GM12874 (cell line): ENCODE measurements at regions not wholly inside any gene's neighbourhood (a gene's known extent, or its start where the extent isn't known, plus 50 kb on each side); places are given as distances from the start of the nearest gene placed in this dataset.

Experiments used
- TF ChIP-seq, protein P1 (sequence below): IDR thresholded peaks from 2 replicates; pipeline ENCODE4 v1.5.1; 2011; ENCODE audit warnings: low read depth, mild to moderate bottlenecking, control low read depth, low read length, moderate library complexity; ENCODE audit not compliant: insufficient read depth

- TF ChIP-seq, protein P1, sequence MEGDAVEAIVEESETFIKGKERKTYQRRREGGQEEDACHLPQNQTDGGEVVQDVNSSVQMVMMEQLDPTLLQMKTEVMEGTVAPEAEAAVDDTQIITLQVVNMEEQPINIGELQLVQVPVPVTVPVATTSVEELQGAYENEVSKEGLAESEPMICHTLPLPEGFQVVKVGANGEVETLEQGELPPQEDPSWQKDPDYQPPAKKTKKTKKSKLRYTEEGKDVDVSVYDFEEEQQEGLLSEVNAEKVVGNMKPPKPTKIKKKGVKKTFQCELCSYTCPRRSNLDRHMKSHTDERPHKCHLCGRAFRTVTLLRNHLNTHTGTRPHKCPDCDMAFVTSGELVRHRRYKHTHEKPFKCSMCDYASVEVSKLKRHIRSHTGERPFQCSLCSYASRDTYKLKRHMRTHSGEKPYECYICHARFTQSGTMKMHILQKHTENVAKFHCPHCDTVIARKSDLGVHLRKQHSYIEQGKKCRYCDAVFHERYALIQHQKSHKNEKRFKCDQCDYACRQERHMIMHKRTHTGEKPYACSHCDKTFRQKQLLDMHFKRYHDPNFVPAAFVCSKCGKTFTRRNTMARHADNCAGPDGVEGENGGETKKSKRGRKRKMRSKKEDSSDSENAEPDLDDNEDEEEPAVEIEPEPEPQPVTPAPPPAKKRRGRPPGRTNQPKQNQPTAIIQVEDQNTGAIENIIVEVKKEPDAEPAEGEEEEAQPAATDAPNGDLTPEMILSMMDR, result no peak
These were observed 186.3 kb upstream of the FGF13 start for GRCh38 chrX:138897621-138898492.

DNA sequence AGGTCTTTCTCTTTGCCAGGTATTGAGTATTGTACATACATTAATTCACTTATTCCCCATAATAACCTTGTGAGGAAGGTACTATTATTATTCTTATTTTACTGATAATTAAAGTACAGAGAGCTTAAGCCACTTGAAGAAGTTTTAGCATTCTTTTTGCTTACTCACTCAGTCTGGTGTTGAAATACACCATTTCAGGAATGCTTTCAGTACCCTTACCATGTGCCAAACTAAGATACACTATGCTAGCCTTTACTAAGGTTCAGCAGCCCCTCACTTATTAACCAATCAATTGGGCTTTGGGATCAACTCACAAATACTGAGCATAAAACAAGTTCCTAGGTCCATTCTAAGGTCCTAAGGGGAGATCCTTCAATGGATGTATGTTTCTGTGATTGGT is 179.0 kb upstream of the FGF13 start:
- TF ChIP-seq, protein P1, result no peak

DNA sequence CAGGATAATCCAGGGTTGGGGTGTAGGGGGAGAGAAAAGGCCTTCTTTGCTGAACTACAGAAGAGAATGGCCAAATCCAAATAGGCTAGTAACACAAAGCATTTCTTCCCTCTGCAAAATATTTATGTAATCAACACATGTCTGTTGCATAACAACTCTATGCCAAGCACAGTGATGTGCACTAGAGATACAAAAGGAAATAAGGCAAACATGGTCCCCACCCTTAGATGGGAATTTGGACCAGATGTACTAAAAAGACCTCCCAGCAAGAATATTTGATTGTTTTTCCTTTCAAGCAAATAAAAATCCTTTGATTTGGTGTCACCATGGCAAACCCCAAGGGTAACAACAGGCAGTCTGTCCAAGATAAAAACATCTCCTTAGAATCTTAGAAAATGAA is 177.6 kb upstream of the FGF13 start:
- TF ChIP-seq, protein P1, result no peak

DNA sequence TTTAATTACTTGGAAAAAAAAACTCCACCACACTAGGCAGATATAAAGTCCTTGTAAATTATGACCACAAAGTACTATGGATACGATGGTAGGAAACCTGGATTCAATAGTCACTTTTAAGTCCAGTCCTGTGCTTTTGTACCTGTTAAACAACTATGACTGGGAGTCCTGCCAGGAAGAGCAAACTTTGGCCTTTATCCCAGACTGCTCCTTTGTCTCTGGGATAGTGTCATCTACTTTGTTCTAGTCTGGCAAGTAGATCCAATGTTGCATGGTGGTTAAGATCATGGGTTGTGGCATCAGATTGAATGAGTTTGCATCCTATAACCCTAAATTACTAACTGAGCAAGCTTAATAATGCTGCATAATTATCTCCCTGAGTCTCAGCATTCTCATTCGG is 175.3 kb upstream of the FGF13 start:
- TF ChIP-seq, protein P1, result no peak

GRCh38 chrX:138885886-138886285 is 174.4 kb upstream of the FGF13 start:
- TF ChIP-seq, protein P1, result no peak

DNA sequence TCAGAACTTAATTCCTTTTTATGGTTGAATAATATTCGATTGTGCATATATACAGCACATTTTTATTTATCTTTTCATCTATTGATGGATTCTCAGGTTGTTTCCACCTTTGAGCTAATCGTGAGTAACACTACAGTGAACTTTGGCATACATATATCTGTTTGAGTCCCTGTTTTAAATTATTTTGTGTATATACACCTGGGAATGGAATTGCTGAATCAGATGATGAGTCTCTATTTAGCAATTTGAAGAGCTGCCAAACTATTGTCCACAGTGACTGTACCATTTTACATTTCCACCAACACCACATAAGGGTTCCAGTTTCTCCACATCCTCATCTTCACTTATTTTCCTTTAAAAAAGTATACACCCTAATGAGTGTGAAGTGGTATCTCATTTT is 166.2 kb upstream of the FGF13 start:
- TF ChIP-seq, protein P1, result no peak

- TF ChIP-seq, protein P1, result no peak
These were observed 164.0 kb upstream of the FGF13 start for GRCh38 chrX:138875472-138875871.
